Neutrophil (primary cell): ENCODE measurements at regions not wholly inside any gene's neighbourhood (a gene's known extent, or its start where the extent isn't known, plus 50 kb on each side); places are given as distances from the start of the nearest gene placed in this dataset.

ENCODE experiments used
- H3K27ac ChIP-seq: fragments of 200-600 bp; sonication (generic); 2 replicates; pipeline ENCODE4 v1.5.1; 2016; ENCODE audit warnings: mild to moderate bottlenecking, moderate library complexity
- H3K27me3 ChIP-seq: fragments of 200-600 bp; sonication (generic); 2 replicates; pipeline ENCODE4 v1.6.0; 2016; ENCODE audit warnings: mild to moderate bottlenecking
- H3K36me3 ChIP-seq: fragments of 200-600 bp; sonication (generic); 2 replicates; pipeline ENCODE4 v1.5.1; 2017
- H3K4me1 ChIP-seq, 2 experiments: fragments of 200-600 bp in 1 of 2; sonication (generic) in 1 of 2; 1 replicate in 1 of 2; 2 replicates in 1 of 2; pipeline versions ENCODE4 v1.5.1 to v1.6.1; 2013 to 2016; ENCODE audit warnings: low read depth in 1 of 2, low read length in 1 of 2, mild to moderate bottlenecking in 1 of 2, moderate library complexity in 1 of 2; ENCODE audit not compliant: control insufficient read depth in 1 of 2, insufficient read depth in 1 of 2
- H3K4me3 ChIP-seq, 2 experiments: fragments of 200-600 bp in 1 of 2; sonication (generic) in 1 of 2; 1 replicate in 1 of 2; 2 replicates in 1 of 2; pipeline ENCODE4 v1.5.1; 2013 to 2016; ENCODE audit warnings: low read depth in 1 of 2, low read length in 1 of 2, mild to moderate bottlenecking in 1 of 2, moderate library complexity in 1 of 2
- H3K9me3 ChIP-seq: fragments of 200-600 bp; sonication (generic); 2 replicates; pipeline ENCODE4 v1.5.1; 2016
- CTCF ChIP-seq: fragments of 200-600 bp; sonication (generic); IDR thresholded peaks from 2 replicates; pipeline ENCODE4 v1.5.1; 2016; ENCODE audit warnings: antibody characterized with exemption

DNA sequence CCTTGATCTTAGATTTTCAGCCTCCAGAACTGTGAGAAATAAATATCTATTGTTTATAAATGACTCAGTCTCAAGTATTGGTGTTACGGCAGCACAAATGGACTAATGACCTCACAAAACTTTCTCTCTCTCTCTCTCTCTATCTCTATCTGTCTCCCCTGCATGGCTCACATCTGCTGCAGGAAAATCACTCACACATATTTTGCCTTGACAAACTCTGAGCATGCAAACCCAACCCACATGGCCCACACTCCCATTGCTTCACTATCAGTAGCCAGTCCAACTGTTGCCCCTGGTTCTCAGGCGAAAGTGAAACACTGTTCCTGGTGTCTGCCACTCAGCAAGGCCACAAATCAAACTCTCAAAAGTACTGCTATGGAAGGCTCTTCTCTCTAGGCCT, 66.4 kb upstream of the PIK3R1 start:
- H3K4me3 ChIP-seq, result no peak overlapping the region
- H3K9me3 ChIP-seq, result no peaks in the 10 kb centered on the region
- no peaks in the 10 kb centered on the region for H3K27me3 ChIP-seq
- H3K27ac ChIP-seq, result no peak overlapping the region
- H3K36me3 ChIP-seq, result no peaks in the 10 kb centered on the region
- no peak for TF ChIP-seq CTCF
- H3K4me1 ChIP-seq, result no peaks in the 10 kb centered on the region

DNA sequence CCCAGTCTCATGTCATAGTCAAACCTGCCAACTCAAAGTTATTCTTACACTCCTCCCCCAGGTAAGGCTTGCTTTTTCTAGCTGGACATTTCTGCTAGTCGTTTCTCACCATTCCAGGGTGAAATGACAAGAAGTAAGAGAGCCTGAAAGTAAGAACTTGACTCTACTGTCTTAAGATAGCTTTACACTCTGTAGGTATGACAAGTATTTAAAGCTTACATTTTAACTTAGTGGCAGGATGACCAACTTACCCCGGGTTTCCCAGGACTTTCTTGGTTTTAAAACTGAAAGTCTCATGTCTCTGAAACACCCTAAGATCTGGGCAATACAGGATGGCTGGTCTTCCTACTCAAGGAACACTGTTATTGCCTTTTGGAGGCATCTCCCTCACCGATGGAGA, 67.5 kb upstream of the PIK3R1 start:
- no peaks in the 10 kb centered on the region for H3K36me3 ChIP-seq
- TF ChIP-seq CTCF, result no peak

DNA sequence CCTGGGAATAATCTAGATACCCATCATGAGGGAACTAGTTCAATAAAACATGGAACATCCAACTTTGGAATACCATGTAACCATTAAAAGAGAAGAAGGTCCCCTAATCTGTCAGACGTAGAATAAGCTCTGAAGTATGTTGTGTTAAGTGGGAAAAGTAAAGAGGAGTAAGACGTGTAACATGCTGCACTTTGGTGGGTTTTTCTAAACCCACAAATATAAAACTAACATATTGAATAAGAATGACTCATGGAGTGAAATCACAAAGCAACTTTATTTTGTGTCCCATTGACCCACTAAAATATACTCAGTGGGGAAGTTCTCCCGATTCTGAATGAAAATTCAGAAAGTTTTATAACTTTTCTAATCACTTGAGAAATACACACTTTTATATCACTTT, 67.9 kb upstream of the PIK3R1 start:
- Histone ChIP-seq H3K9me3 (no peaks in the 10 kb centered on the region), H3K4me3 (no peak overlapping the region), H3K36me3 (no peaks in the 10 kb centered on the region), H3K27ac (no peak overlapping the region), H3K4me1 (no peaks in the 10 kb centered on the region), H3K27me3 (no peaks in the 10 kb centered on the region)
- no peak for TF ChIP-seq CTCF

More for the DNA sequence above, 67.5 kb upstream of the PIK3R1 start:
- no peaks in the 10 kb centered on the region for H3K27me3 ChIP-seq
- no peak overlapping the region for H3K27ac ChIP-seq
- H3K9me3 ChIP-seq, result no peaks in the 10 kb centered on the region
- no peak overlapping the region for H3K4me3 ChIP-seq
- no peaks in the 10 kb centered on the region for H3K4me1 ChIP-seq

DNA sequence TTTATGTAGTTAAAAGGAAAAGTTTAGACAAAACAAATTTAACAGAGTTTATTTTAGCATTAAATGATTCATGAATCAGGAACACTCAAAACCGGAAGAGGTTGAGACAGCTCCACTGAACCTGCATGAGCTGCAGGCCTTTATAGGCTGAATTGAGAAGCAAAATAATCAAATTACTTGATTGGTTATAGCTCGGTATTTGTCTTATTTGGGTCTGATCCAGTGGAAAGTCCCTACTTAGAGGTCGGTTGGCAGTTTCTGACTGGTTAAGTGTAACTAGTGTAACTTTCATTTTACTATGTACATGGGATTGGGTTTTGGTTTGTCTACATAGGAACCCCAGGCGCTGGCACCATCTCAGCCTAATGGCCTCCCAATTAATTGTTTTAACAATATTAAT, 74.1 kb upstream of the PIK3R1 start:
- Histone ChIP-seq H3K4me3 (no peak overlapping the region), H3K4me1 (no peaks in the 10 kb centered on the region), H3K36me3 (no peaks in the 10 kb centered on the region), H3K27me3 (no peaks in the 10 kb centered on the region), H3K27ac (no peak overlapping the region), H3K9me3 (no peaks in the 10 kb centered on the region)
- no peak for TF ChIP-seq CTCF

DNA sequence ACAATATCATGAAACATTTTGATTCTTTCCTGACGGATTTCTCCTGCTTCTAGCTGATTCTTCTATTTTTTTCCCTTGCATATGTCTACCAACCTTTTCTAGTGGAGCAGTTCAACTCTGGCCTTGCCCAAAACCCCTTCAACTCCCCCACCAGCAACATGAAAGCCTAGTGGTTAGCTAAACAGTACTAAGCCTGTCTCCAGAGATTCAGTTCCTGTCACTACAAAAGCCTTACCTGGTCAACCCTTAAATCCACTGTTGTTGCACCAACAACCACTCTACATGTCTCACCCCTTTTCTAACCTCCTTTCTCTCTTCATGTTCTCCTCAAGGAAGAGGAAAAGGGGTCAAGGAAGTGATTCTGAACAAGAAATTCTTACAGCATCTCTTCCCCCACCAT, 74.8 kb upstream of the PIK3R1 start:
- Histone ChIP-seq H3K4me3 (no peak overlapping the region), H3K36me3 (no peaks in the 10 kb centered on the region), H3K27ac (no peak overlapping the region), H3K27me3 (no peaks in the 10 kb centered on the region), H3K4me1 (no peaks in the 10 kb centered on the region), H3K9me3 (no peaks in the 10 kb centered on the region)
- no peak for TF ChIP-seq CTCF
